T-helper 2 cell (primary cell): ENCODE measurements at regions not wholly inside any gene's neighbourhood (a gene's known extent, or its start where the extent isn't known, plus 50 kb on each side); places are given as distances from the start of the nearest gene placed in this dataset.

ENCODE experiments used
- DNase-seq, 5 experiments: peaks; one replicate each; pipeline versions ENCODE4 v3.0.0 to v3.0.0-alpha.2; 2012 to 2022

GRCh38 chr6:14709900-14710299 is 536.0 kb upstream of the JARID2 start:
- no peak for DNase-seq

DNA sequence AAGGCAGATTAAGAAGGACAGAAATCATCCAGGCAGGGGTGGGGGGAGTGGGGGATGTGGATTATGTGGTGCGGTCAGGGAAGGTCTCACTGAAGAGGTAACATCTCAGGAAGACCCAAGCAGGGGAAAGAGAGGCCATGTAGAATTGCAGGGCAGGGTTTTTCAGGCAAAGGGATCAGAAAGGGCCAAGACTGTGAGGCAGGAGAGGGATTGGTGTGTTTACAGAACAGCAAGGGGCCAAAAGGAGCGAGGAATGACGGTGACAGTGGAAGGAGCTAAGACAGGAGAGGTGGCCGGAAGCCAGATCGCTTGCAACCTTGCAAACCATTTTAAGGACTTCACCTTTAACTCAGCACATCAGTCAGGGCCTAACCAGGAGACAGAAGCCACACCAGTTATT is 535.4 kb upstream of the JARID2 start:
- DNase-seq, result no peak

- DNase-seq, result peak in 2 of 5 experiments; percentile 44 to 75
These were observed 534.7 kb upstream of the JARID2 start for GRCh38 chr6:14711056-14711703.

GRCh38 chr6:14711704-14712379 is 534.0 kb upstream of the JARID2 start:
- DNase-seq, result no peak

DNA sequence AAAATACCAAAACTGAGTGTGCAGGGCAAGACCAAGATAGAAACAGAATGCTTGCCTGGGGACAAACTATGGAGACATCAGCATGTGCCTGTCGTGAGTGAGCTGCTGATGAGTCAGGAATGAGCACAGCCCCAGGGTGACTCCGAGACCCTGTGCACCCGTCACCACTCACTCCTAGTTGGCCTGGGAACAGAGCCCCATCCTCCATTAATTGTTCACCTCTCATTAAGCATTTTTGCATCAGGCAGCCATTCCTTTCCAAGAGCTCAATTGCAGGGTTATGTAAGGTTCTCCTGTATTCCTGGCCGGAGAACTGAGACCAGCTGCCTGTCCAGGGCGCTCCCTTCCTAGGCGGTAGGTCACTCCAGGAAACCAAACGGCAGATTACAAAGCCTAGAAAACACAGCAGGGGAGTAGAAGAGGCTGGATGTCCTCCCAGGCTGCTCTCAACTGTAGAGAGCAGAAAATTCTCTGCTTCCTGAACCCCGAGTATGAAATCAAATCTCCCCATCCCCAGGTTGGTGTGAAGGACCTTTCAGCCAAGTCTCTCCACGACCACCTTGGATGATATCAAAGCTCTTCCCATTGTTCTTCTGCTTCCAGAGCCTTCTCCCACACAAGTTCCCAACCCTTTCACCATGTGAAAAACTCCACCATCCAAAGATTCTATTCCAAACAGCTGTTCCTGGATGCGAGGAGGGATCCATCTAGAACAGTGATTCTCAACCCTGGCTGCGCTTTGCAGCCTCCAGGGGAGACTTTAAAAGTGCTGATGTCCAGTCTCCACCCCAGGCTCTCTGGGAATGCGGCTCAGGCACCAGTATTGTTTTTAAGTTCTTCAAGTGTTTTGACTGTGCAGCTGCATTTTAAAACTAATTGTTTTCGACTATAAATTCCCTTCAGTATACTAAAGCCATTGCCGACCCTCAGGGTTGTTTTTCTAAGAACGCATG is 532.6 kb upstream of the JARID2 start:
- no peak for DNase-seq

DNA sequence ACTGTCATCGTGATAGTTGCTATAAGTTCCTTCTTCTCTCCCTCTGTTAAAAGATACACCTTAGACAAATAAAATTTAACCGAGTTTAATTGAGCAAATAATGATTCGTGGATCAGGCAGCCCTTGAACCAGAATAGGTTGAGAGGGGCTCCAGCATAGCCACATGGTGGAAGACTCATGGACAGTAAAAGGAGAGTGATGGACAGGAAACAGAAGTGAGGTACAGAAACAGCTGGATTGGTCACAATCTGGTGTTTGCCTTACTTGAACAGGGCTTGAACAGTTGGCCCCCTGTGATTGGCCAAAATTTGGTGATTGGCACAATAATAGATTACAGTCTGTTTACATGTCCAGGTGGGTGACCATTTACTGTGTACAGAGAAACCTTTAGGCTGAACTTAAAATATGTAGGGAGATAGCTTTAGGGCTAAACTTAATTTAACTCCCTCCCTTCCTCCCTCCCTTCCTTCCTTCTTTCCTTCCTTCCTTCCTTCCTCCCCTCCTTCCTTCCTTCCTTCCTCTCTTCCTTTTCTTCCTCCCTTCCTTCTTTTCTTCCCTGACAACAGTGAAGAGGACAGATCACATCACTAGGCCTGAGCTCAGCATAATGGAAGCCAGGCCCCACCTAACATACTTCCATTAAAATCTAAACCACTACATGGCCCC is 531.8 kb upstream of the JARID2 start:
- DNase-seq, result no peak

DNA sequence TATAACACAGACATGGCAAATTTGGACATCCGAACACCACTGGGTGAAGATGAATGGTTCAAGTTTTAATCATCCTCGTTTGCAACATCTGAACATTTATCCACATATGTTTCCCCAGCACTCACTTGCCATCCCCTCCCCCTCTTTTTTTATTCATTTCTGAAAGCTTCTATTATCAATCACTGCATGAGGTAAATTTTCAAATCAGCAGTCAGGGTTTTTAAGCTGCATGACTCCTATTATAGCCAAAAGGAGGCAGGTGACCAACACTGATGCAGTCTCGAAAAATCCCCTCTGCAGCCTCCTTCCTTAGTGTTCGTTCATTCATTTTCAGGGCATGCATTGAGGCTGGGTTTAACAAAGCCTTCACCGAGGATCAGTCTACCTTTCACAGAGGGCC is 530.8 kb upstream of the JARID2 start:
- no peak for DNase-seq

DNA sequence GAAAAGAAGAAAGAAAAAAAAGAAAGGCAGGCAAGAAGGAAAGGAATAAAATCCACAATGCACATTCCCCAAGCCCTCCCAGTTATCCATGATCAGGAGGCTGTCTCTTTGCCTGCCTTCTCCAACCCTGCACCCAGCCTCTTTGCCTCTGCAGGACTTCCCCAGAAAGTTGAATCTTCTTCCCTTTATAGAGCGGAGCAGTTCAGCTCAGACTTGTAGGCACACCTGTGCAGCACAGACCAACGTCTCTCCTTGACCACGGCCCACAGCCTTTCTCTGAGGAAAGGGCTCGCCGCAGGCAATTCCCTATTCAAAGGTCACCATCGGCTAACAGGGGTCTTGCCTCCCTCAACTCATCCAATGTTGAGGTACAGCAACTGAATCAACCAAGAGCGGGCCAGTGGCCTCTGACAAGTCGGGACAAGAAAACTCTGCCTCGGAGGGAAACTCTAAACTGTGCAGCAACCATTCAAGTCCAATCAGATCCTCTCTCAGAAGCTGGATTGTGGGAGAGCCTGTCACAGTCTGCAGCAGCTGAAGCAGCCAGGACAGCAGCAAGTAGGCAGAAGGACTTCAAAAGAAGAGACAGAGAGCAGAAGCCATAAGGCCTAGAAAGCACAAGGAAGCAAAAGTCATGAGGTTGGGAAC is 529.2 kb upstream of the JARID2 start:
- no peak for DNase-seq

- peak in 2 of 5 experiments; percentile 24 to 55 for DNase-seq
These were observed 528.6 kb upstream of the JARID2 start for GRCh38 chr6:14717307-14717706.

DNA sequence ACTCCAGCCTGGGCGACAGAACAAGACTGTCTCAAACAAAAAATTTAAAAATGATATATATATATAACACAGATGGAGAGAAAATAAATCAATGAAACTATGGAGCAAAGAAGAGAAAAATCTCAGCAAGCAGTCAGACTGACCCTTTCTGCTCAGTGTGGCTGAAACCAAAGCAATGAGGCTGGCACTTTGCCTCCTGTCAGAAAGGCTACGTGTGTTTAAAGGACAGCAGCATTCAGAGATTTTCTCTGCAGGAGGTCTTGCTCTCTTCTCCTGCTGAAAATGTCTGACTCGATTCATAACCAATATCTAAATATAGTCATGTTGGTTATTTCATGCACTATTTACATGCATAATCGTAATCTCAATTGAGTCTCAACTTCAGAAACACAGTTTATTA is 527.0 kb upstream of the JARID2 start:
- no peak for DNase-seq

DNA sequence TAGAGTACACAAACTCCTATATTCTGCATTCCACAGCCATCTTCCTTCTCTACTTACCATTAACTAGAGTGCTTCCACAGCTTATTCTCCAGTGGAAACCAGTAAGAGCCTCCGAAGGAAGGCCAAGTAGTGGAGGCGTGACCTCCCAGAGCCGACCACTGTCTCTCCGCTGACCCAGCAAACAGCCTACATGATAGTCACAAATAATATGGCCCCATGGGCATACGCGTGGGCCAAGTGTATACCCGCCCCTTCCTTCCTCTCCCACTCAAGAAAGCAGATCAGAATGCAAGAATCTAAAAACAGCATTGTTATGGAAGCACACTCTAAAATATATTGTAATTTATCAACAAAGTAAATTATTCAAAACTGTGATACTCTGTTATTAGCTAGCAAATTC is 526.6 kb upstream of the JARID2 start:
- DNase-seq, result no peak

DNA sequence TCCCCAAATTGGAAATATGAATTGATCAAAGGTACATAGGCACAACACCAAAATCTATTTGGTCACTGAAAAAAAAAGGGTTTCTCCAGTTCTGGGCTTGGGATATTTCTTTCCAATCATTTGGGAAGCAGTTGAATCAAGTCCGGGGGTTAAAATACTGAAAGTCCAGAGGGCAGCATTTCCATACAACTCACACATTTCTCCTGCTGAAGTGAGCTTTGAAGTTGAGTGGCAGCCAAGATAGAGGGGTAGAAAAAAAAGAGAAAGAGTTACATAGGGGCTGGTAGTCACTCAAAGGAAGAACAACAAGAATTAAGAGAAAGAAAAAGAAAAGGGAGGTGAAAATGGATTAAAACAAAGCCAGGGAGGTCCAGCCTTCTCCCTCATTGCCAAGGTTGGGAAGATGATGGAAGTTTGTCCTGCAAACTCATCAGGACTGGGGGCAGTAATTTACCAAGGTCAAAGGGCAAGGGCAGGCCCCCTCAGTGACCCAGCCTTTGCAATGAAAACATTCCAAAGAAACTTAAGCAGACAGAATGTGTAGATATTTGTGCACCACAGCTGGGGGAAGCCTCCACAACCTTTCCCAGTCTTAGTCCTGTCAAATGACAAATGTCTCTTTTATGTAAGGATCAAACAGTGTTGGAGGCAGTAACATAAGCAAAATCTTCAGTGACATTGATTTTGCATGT is 525.3 kb upstream of the JARID2 start:
- DNase-seq, result no peak

DNA sequence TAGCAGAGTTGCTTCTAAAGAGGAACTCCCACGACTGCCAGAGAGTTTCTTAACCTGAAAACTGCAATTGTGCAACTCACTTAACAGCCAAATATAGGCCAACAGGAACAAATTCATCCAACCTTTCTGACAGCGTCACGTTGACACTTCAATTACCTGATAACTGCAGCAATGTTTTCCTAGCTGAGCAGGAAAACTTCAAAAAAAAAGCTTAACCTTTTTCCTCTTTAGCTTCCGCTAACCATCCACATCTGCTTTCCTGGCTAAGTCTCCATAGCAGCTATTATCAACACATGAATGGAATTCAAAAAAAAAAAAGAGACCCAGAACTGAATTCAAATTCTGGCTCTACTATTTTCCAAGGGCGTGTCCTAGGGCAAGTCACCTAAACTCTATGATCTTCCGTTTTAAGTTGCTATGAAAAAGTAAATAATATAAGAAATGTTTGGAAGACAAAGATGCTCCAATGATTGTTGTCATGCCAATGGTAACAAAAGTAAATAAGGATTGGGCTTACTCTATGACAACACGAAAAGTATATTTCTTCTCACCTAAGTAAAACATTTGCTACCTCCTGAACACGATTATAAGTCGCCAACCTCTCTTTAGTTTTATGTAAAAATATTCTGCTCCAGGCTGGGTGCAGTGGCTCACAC is 524.6 kb upstream of the JARID2 start:
- no peak for DNase-seq

- DNase-seq, result no peak
These were observed 523.8 kb upstream of the JARID2 start for GRCh38 chr6:14722001-14722562.

- peak in 1 of 5 experiments; percentile 54 for DNase-seq
These were observed 523.2 kb upstream of the JARID2 start for GRCh38 chr6:14722704-14723103.

DNA sequence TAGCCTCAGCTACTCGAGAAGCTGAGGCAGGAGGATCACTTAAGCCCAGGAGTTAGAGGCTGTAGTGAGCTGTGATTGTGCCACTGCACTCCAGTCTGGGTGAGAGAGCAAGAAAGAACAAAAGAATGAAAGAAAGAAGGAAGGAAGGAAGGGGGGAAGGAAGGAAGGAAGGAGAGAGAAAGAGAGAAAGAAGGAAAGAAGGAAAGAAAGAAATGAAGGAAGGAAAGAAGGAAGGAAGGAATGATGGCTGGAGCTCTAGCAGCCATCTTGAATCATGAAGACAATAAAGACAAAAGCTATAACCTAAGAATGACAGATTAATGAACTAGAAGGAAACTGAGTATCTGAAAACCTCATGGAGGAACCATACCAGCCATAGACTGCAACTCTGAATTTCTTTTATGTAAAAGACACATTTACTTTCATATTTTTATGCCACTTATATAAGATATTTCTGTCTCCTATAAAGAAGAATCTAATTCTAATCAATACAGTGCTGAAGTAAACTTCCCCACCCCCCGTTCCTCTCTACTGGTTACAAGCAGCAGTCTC is 522.3 kb upstream of the JARID2 start:
- DNase-seq, result no peak

DNA sequence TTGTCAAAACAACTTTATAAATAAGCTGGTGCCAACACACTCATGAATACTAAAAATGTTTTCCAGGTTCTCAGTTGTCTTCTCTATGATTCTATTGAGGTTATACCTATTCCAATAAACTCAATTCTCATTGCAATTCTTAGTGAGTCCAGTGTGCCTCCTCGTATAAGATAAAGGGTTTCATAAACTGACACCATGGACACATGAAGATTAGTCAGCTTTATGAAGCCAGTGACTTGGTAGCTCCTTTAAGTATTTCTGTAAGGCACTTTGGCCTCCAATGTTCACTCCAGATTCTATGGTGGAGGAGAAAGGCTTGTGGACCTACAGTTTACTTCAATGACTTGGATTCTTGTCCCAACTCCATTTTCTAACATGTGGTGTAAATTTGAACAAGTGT is 521.3 kb upstream of the JARID2 start:
- DNase-seq, result no peak

GRCh38 chr6:14726816-14727493 is 518.9 kb upstream of the JARID2 start:
- DNase-seq, result peak in 1 of 5 experiments; percentile 34

DNA sequence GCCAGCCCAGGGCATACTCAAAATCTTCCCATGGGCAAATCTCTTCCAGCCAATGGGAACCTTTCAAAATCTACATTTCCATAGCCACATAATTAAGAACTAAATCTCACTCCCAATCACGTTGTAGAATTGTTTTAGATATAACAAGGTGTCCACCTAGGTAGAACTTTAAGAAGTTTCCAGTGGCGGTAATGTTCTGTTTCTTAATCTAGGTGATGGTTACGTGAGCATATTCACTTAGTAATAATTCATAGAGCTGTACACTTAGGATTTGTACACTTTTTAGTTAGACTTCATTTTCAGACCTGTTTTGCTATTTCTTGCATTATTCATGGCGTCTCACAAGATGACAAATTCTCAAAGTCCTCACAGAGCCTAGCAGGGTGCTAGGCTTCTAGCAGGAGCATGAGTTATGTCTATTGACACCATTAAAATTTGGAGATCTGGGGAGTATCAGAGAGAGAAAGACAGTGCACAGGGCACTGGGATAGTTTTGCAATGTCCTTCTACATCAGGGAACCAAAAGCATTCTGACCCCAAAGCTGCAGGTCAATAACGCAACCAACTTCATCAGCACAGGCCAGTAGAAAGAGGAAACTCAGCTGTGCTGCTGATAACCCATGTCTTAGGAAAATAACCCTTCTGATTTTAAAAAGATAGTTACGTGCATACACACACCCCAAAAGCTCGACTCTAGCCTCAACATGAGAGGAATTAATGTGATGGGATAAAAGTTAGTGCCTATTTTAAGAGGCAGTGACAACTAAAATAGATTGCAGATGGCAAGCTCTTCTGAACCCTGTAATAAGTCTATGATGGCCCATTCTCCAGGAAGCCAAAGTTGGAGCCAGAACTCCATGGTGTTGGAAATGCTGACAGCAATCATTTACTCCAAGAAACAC is 518.1 kb upstream of the JARID2 start:
- DNase-seq, result no peak
